DMS114 treated with DMSO at 0.1 percent for 48 hours (cell line): ENCODE measurements at regions not wholly inside any gene's neighbourhood (a gene's known extent, or its start where the extent isn't known, plus 50 kb on each side); places are given as distances from the start of the nearest gene placed in this dataset.
"Not testable (repeated sequence)": the region's sequence is repeated elsewhere in the genome, so short reads cannot be mapped to it uniquely, and the experiment has no call there.

Source experiments
- DNase-seq: peaks from one replicate; lab custom pipeline; 2025; ENCODE audit not compliant: unreplicated experiment; lab: John Stamatoyannopoulos, UW

- no peak for DNase-seq
Measured at GRCh38 chr12:131561051-131561450, 149.8 kb upstream of the SFSWAP start.

- no peak for DNase-seq
Measured at GRCh38 chr12:131561891-131562684, 148.8 kb upstream of the SFSWAP start.

- not testable (repeated sequence) for DNase-seq
Measured at GRCh38 chr12:131564138-131564727, 146.7 kb upstream of the SFSWAP start.

GRCh38 chr12:131564845-131565244, 146.0 kb upstream of the SFSWAP start:
- no peak for DNase-seq

- no peak for DNase-seq
Measured at GRCh38 chr12:131565267-131566015, 145.4 kb upstream of the SFSWAP start.

GRCh38 chr12:131568336-131568735, 142.6 kb upstream of the SFSWAP start:
- DNase-seq = no peak

GRCh38 chr12:131570596-131570995, 140.3 kb upstream of the SFSWAP start:
- no peak for DNase-seq

- no peak for DNase-seq
Measured at GRCh38 chr12:131571827-131572226, 139.1 kb upstream of the SFSWAP start.

- no peak for DNase-seq
Measured at GRCh38 chr12:131572626-131573025, 138.3 kb upstream of the SFSWAP start.

- no peak for DNase-seq
Measured at GRCh38 chr12:131573631-131574394, 137.1 kb upstream of the SFSWAP start.

- DNase-seq = no peak
Measured at GRCh38 chr12:131574395-131574771, 136.5 kb upstream of the SFSWAP start.

GRCh38 chr12:131575371-131575770, 135.5 kb upstream of the SFSWAP start:
- no peak for DNase-seq

GRCh38 chr12:131576734-131577133, 134.2 kb upstream of the SFSWAP start:
- not testable (repeated sequence) for DNase-seq

GRCh38 chr12:131577766-131578165, 133.1 kb upstream of the SFSWAP start:
- DNase-seq = no peak

- no peak for DNase-seq
Measured at GRCh38 chr12:131578828-131579470, 131.9 kb upstream of the SFSWAP start.

GRCh38 chr12:131583090-131583712, 127.7 kb upstream of the SFSWAP start:
- DNase-seq = no peak

GRCh38 chr12:131586269-131586668, 124.6 kb upstream of the SFSWAP start:
- DNase-seq = no peak

GRCh38 chr12:131586761-131587160, 124.1 kb upstream of the SFSWAP start:
- no peak for DNase-seq

- DNase-seq = no peak
Measured at GRCh38 chr12:131587565-131587964, 123.3 kb upstream of the SFSWAP start.

GRCh38 chr12:131589221-131589897, 121.5 kb upstream of the SFSWAP start:
- no peak for DNase-seq
